AG04449 (cell line): ENCODE measurements at regions not wholly inside any gene's neighbourhood (a gene's known extent, or its start where the extent isn't known, plus 50 kb on each side); places are given as distances from the start of the nearest gene placed in this dataset.
"Not testable (repeated sequence)": the region's sequence is repeated elsewhere in the genome, so short reads cannot be mapped to it uniquely, and the experiment has no call there.

Experiments
- CTCF ChIA-PET: fragments of 350-600 bp; formaldehyde crosslinking; extraction: SDS; loops from one replicate; lab custom pipeline; 2021; ENCODE audit warnings: antibody characterized with exemption; lab: Yijun Ruan, JAX
- POLR2A ChIA-PET: fragments of 400-600, 350-600 bp; formaldehyde crosslinking; extraction: SDS; loops from one replicate; lab custom pipeline; 2020; ENCODE audit warnings: antibody characterized with exemption, inconsistent platforms; lab: Yijun Ruan, JAX
- DNase-seq: peaks from one replicate; pipeline ENCODE4 v3.0.0-alpha.2; 2010; ENCODE audit warnings: low read depth, low spot score
- H3K4me3 ChIP-seq: 2 replicates; pipeline ENCODE4 v1.5.1; 2011; ENCODE audit warnings: low read depth, mild to moderate bottlenecking, control low read depth, low read length
- TF ChIP-seq, protein P1 (sequence below): IDR thresholded peaks from one replicate; pipeline ENCODE4 v1.5.1; 2011; ENCODE audit warnings: mild to moderate bottlenecking, moderate library complexity, low read length, control low read depth, inconsistent platforms; ENCODE audit not compliant: insufficient read depth; ENCODE audit errors: missing control alignments

DNA sequence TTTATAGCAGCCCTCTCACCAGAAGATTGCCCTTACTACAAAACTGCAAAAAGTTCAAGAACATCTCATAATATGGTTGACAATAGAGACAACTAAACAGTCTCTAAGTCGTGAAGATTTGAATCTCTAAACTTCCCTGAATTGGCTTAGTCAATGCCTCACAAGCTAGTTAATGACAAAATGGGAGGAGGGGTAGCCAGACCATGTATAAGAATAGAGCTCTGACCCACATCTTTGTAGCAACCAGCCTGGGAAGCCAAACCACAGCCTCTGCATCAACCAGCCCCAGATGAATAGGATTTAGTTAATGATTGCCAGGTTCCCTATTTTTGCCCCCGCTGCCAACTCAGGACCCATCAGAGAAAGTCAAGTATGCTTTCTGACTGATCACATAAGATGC, 1265.9 kb upstream of the PCDH10 start:
- DNase-seq, CTCF ChIA-PET, H3K4me3 ChIP-seq, POLR2A ChIA-PET: not testable (repeated sequence)

DNA sequence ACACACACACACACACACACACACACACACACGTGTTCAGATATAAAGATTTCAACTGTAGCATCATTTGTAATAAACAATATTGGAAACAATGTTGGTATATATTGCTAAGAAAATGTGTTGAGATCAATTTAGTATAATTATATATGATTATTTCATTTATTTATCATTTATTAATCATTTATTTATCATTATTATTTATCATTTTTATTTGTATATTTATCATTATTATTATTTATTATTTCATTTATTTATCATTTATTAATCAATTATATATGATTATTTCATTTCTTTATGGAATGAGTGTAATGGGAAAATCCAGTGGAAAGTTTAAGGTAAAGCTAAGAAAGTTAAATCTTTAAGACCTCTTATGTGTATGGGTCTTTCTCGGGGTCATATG, 1223.4 kb upstream of the PCDH10 start:
- CTCF ChIA-PET, POLR2A ChIA-PET, H3K4me3 ChIP-seq, DNase-seq: not testable (repeated sequence)

GRCh38 chr4:131967646-131968045, 1181.4 kb upstream of the PCDH10 start:
- DNase-seq: not testable (repeated sequence)

DNA sequence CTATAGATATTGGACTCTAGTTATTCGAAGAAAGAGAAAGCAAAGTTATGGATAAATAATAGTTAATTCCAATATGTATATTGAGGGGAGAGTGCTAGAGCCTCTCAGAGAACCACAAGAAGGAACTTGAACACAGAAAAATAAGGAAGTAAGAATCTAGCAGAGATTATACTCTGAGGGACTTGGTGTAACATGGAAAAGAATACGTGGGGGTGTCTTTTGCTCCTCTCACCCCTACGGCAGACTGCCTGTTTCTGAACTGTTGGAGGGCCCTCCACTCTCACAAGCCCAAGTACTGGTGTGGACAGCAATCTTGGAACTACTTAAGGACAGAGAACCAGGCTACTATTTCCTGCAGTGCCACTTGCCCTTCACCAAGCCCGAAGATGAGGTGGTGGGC, 1174.4 kb upstream of the PCDH10 start:
- H3K4me3 ChIP-seq: no peak overlapping the region
- ChIA-PET POLR2A (no interaction called here), CTCF (no interaction called here)
- DNase-seq: no peak
- TF ChIP-seq, protein P1, sequence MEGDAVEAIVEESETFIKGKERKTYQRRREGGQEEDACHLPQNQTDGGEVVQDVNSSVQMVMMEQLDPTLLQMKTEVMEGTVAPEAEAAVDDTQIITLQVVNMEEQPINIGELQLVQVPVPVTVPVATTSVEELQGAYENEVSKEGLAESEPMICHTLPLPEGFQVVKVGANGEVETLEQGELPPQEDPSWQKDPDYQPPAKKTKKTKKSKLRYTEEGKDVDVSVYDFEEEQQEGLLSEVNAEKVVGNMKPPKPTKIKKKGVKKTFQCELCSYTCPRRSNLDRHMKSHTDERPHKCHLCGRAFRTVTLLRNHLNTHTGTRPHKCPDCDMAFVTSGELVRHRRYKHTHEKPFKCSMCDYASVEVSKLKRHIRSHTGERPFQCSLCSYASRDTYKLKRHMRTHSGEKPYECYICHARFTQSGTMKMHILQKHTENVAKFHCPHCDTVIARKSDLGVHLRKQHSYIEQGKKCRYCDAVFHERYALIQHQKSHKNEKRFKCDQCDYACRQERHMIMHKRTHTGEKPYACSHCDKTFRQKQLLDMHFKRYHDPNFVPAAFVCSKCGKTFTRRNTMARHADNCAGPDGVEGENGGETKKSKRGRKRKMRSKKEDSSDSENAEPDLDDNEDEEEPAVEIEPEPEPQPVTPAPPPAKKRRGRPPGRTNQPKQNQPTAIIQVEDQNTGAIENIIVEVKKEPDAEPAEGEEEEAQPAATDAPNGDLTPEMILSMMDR: no peak

More at GRCh38 chr4:131967646-131968045, 1181.4 kb upstream of the PCDH10 start:
- CTCF ChIA-PET, H3K4me3 ChIP-seq, POLR2A ChIA-PET: not testable (repeated sequence)

GRCh38 chr4:131975276-131976132, 1173.6 kb upstream of the PCDH10 start:
- POLR2A ChIA-PET, CTCF ChIA-PET, DNase-seq: not testable (repeated sequence)
- H3K4me3 ChIP-seq: peak overlapping the region; percentile 8

- DNase-seq, CTCF ChIA-PET, H3K4me3 ChIP-seq, POLR2A ChIA-PET: not testable (repeated sequence)
Measured at GRCh38 chr4:131976133-131977002, 1172.7 kb upstream of the PCDH10 start.

GRCh38 chr4:131978120-131978519, 1171.0 kb upstream of the PCDH10 start:
- TF ChIP-seq, protein P1: no peak

GRCh38 chr4:131989576-131989975, 1159.5 kb upstream of the PCDH10 start:
- TF ChIP-seq, protein P1: no peak

More at GRCh38 chr4:131978120-131978519, 1171.0 kb upstream of the PCDH10 start:
- DNase-seq: no peak
- ChIA-PET CTCF (no interaction called here), POLR2A (no interaction called here)
- H3K4me3 ChIP-seq: no peak overlapping the region

More at GRCh38 chr4:131989576-131989975, 1159.5 kb upstream of the PCDH10 start:
- no peak for DNase-seq
- CTCF ChIA-PET: no interaction called here
- POLR2A ChIA-PET: no interaction called here
- H3K4me3 ChIP-seq: no peak overlapping the region
